ENCODE measurements at regions not wholly inside any gene's neighbourhood (a gene's known extent, or its start where the extent isn't known, plus 50 kb on each side); places are given as distances from the start of the nearest gene placed in this dataset.

DNA sequence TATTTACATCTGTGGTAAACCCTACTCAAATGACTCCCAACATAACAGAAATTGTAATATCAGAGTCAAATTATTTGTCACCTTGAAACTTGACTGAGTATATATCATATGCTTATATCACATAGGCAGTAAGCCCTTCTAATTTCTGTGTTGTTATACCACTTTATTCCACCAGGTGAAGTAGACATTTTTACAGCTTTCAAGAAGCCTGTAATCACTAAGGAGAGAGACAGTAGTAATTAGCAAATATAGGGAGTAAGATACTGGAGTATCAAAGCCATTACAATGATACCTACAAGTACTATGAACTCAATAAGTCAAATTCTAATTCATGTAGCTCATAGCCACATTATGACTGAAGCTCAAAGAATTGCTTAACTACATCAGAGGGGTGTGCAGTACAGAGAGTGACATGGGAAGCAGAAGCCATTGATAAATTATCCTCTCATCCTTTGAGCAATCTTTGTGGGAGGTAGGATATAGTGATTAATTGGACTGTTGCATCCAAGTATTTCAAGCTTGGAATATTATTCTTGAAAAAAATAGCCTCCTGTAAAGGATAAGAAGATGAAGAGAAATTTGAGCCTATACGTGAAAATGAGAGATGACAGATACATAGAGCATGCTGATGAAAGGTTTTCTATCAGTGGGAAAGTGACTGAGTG, 1005.9 kb downstream of the ZPLD1 start:
- POLR2A ChIA-PET, result no interaction called here
- DNase-seq (ENCODE audit: extremely low spot score), result no peak
- CTCF ChIA-PET, result interaction anchor here (0.7 to 0.9 kb wide), 3 partner anchors 12 to 20 kb away, joined by 3 to 6 read pairs (median 4); no protein-coding TSS in a partner anchor
- TF ChIP-seq, protein P1, sequence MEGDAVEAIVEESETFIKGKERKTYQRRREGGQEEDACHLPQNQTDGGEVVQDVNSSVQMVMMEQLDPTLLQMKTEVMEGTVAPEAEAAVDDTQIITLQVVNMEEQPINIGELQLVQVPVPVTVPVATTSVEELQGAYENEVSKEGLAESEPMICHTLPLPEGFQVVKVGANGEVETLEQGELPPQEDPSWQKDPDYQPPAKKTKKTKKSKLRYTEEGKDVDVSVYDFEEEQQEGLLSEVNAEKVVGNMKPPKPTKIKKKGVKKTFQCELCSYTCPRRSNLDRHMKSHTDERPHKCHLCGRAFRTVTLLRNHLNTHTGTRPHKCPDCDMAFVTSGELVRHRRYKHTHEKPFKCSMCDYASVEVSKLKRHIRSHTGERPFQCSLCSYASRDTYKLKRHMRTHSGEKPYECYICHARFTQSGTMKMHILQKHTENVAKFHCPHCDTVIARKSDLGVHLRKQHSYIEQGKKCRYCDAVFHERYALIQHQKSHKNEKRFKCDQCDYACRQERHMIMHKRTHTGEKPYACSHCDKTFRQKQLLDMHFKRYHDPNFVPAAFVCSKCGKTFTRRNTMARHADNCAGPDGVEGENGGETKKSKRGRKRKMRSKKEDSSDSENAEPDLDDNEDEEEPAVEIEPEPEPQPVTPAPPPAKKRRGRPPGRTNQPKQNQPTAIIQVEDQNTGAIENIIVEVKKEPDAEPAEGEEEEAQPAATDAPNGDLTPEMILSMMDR (IDR thresholded peaks at IDR 0.05; ENCODE audit: control extremely low read depth, extremely low read depth, low read depth, missing control alignments), result no peak

DNA sequence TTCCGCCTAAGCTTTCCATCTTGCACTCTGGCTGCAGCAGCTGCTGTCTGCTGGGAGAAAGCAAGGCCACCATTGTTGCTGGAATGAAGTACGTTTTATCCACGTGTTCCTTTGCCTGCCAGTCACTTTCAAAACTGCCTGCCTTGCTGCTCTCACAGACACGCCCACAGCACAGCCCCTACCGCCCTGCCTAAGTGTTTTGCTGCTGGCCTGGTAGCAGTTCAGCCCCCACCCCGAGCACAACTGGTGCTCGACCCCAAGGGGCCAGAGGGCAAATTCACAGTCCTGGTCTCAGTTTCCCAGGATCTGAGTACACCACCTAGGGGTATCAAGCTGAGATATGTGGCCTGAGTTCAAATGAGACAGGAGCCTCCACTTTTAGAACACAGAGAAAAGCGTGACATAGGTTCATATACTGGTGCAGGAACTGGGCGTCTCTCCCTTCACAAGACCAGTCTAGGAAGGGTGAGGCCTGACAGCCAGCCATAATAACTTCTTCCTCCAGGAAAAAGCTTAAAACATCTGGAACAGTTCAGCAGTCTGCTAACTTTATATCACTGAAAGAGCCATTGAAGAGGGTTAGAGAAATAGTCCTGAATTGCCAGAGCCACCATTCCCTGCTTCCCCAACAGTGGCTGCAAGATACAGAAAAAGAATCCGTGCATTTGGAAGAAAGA, 1012.3 kb downstream of the ZPLD1 start:
- POLR2A ChIA-PET, result no interaction called here
- no peak for DNase-seq (ENCODE audit: extremely low spot score)
- TF ChIP-seq, protein P1 (IDR thresholded peaks at IDR 0.05; ENCODE audit: control extremely low read depth, extremely low read depth, low read depth, missing control alignments), result no peak
- CTCF ChIA-PET, result no interaction called here

DNA sequence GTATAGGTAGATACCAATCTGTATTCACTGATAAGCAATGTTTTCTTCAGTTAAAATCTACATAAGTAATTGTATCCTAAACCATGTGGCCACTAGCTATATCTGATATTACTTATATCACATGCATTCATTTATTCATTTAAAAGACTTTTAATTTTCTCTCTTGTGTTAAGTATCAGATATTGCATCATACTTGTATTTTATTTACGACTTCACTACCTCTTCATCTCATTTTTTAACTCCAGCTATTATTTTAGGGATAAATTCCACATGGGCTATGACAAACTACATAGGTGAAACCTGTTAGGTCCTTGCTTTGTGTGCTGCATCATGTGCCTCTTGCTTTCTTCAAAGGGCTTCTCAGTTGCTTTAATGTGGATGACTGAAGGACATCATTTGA, 1018.3 kb downstream of the ZPLD1 start:
- ChIA-PET POLR2A (no interaction called here), CTCF (interaction anchor here (1.7 kb wide), 1 partner anchor 13 kb away, joined by 6 read pairs; no protein-coding TSS in a partner anchor)
- no peak for DNase-seq (ENCODE audit: extremely low spot score)
- TF ChIP-seq, protein P1 (IDR thresholded peaks at IDR 0.05; ENCODE audit: control extremely low read depth, extremely low read depth, low read depth, missing control alignments), result no peak

DNA sequence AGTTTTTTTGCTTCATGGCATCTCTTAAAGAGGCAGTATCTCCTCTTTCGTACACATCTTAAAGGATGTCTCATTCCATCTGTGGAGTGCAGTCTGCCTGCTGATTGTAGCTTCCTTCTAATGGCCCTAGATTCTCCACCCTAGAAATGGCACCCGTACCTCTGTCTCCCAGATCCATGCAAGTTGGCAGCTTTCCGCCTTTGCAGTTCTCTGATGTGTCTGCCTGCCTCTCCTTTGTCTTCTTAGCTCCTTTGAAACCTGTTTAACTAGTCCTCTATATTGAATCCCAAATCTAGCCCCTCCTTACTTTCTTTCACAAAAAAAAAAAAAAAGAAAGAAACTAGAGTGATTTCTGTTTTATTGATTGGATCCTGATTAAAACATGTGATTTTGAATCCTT, 1025.0 kb downstream of the ZPLD1 start:
- ChIA-PET POLR2A (no interaction called here), CTCF (interaction anchor here (0.8 to 1.3 kb wide), 2 partner anchors 10 to 19 kb away, joined by 3 read pairs; no protein-coding TSS in a partner anchor)
- DNase-seq (ENCODE audit: extremely low spot score), result no peak
- TF ChIP-seq, protein P1 (IDR thresholded peaks at IDR 0.05; ENCODE audit: control extremely low read depth, extremely low read depth, low read depth, missing control alignments), result no peak

DNA sequence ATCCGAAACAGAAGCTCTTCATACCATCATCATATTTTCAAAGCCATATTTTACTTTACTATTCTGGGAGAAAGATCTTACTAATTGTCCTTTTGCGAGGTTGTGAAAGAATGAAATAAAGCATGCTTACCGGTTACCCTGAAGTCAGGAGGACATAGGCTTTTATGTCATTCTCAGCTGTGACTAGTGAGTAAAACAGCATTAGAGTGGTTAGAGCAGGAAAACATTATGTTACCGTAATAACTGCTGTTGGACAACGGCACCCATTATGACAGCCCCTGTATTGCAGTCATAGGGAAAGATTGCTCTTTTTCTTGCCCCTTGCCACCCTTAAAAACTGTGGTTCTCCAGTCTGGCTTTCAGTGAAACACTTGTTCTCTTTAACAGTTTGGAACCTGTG, 1035.7 kb downstream of the ZPLD1 start:
- ChIA-PET CTCF (interaction anchor here (1.5 kb wide), 1 partner anchor 11 kb away, joined by 3 read pairs; no protein-coding TSS in a partner anchor), POLR2A (no interaction called here)
- TF ChIP-seq, protein P1 (IDR thresholded peaks at IDR 0.05; ENCODE audit: control extremely low read depth, extremely low read depth, low read depth, missing control alignments), result no peak
- no peak for DNase-seq (ENCODE audit: extremely low spot score)

DNA sequence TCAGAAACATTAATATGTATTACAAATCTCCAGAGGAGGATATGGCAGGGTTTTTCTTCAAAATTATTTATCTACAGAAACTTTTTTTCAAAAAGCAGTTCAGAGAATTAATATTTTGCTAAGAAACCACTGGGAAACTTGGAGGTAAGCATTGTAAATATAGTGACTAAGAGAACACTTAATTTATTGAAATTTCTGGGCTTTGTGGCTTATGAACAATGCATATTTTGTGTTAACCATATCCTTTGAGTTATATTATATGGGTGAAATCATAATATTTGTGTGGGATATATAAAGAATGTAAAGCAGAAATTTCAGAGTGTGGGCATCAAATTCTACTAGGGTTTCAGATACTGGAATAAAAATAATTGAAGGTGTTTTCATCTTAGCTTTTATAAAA, 1059.2 kb downstream of the ZPLD1 start:
- POLR2A ChIA-PET, result no interaction called here
- DNase-seq (ENCODE audit: extremely low spot score), result no peak
- TF ChIP-seq, protein P1 (IDR thresholded peaks at IDR 0.05; ENCODE audit: control extremely low read depth, extremely low read depth, low read depth, missing control alignments), result no peak
- CTCF ChIA-PET, result no interaction called here

Data from GM10248 (cell line).